ENCODE measurements at regions not wholly inside any gene's neighbourhood (a gene's known extent, or its start where the extent isn't known, plus 50 kb on each side); places are given as distances from the start of the nearest gene placed in this dataset.

DNA sequence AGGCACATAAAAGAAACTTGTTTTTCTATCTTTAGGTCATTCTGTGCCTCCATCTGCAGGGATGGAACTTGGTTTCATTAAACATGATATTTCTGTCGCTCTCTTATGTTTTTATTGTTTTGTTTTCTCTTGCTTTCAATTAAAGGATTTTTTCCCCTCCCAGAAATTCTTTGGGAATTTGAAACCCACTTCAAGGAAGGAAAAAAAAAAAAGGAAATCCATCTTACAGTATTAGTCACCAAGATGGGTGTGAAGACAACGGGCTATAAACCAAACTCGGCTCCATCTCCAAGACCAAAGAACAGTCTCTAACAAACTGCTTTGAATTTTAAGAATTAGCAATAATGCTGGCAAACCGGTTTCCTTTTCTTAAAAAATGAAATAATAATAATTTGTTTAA lies 244.1 kb downstream of the BCL11A start:
- Histone ChIP-seq H3K9me3 (ENCODE audit: low read length) (no peaks in the 10 kb centered on the region), H3K4me2 (ENCODE audit: low read length) (no peak overlapping the region), H3F3A (ENCODE audit: insufficient read depth, low read length) (no peaks in the 10 kb centered on the region), H2AFZ (ENCODE audit: low read length) (no peak overlapping the region), H3K27me3 (ENCODE audit: insufficient read depth, low read length) (no peaks in the 10 kb centered on the region), H3K79me2 (ENCODE audit: insufficient read depth, low read length) (no peaks in the 10 kb centered on the region), H3K9ac (ENCODE audit: low read length) (no peak overlapping the region), H3K27ac (ENCODE audit: low read depth, low read length, poor library complexity, severe bottlenecking) (no peak overlapping the region), H3K36me3 (ENCODE audit: insufficient read depth, low read length) (no peaks in the 10 kb centered on the region), H3K9me2 (ENCODE audit: low read depth, low read length) (no peaks in the 10 kb centered on the region), H4K20me1 (ENCODE audit: insufficient read depth, low read length) (no peaks in the 10 kb centered on the region), H3K4me3 (ENCODE audit: low read depth, low read length, poor library complexity, severe bottlenecking) (no peak overlapping the region), H3K4me1 (ENCODE audit: insufficient read depth, low read length, severe bottlenecking) (no peaks in the 10 kb centered on the region)
- TF ChIP-seq EZH2 (IDR thresholded peaks at IDR 0.05; ENCODE audit: borderline replicate concordance, low read length): no peak
- TF ChIP-seq, protein P1, sequence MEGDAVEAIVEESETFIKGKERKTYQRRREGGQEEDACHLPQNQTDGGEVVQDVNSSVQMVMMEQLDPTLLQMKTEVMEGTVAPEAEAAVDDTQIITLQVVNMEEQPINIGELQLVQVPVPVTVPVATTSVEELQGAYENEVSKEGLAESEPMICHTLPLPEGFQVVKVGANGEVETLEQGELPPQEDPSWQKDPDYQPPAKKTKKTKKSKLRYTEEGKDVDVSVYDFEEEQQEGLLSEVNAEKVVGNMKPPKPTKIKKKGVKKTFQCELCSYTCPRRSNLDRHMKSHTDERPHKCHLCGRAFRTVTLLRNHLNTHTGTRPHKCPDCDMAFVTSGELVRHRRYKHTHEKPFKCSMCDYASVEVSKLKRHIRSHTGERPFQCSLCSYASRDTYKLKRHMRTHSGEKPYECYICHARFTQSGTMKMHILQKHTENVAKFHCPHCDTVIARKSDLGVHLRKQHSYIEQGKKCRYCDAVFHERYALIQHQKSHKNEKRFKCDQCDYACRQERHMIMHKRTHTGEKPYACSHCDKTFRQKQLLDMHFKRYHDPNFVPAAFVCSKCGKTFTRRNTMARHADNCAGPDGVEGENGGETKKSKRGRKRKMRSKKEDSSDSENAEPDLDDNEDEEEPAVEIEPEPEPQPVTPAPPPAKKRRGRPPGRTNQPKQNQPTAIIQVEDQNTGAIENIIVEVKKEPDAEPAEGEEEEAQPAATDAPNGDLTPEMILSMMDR (IDR thresholded peaks at IDR 0.05; ENCODE audit: low read length): no peak

DNA sequence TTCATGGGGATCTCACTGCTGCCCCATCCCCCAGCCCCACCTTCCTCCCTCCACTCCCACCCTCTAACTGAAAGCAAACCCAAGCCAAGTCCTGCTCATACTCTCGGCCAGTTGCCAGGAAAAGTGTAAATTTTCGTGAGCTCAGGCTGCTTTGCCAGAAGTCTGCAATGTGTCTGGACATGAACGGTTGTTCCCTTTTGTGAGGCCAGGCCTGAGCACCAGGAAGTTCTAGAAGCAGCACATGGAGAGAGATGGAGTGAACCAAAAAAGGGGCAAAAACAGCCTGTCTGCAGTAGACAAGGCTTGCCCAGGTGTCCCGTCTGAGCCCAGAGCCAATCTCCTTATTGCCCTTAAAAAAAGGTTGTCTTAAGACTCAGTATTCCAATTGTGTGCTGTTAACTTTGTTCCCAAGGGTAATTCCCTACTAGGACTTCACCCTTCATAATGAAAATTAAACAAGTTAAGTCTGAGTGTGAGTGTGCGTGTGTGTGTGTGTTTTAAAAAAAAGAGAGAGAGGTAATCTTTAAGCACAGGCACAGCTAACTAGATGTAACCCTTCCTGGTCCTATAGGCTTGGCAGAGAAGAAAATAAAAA lies 247.1 kb downstream of the BCL11A start:
- Histone ChIP-seq H3K9ac (ENCODE audit: low read length) (no peak overlapping the region), H2AFZ (ENCODE audit: low read length) (no peak overlapping the region), H3K4me1 (ENCODE audit: insufficient read depth, low read length, severe bottlenecking) (no peaks in the 10 kb centered on the region), H3F3A (ENCODE audit: insufficient read depth, low read length) (no peaks in the 10 kb centered on the region), H3K27me3 (ENCODE audit: insufficient read depth, low read length) (no peaks in the 10 kb centered on the region), H3K9me2 (ENCODE audit: low read depth, low read length) (no peaks in the 10 kb centered on the region), H3K36me3 (ENCODE audit: insufficient read depth, low read length) (no peaks in the 10 kb centered on the region), H3K4me2 (ENCODE audit: low read length) (no peak overlapping the region), H3K79me2 (ENCODE audit: insufficient read depth, low read length) (no peaks in the 10 kb centered on the region), H3K27ac (ENCODE audit: low read depth, low read length, poor library complexity, severe bottlenecking) (no peak overlapping the region), H3K9me3 (ENCODE audit: low read length) (no peaks in the 10 kb centered on the region), H3K4me3 (ENCODE audit: low read depth, low read length, poor library complexity, severe bottlenecking) (no peak overlapping the region), H4K20me1 (ENCODE audit: insufficient read depth, low read length) (no peaks in the 10 kb centered on the region)
- no peak for TF ChIP-seq EZH2 (IDR thresholded peaks at IDR 0.05; ENCODE audit: borderline replicate concordance, low read length)
- TF ChIP-seq, protein P1 (IDR thresholded peaks at IDR 0.05; ENCODE audit: low read length): no peak

DNA sequence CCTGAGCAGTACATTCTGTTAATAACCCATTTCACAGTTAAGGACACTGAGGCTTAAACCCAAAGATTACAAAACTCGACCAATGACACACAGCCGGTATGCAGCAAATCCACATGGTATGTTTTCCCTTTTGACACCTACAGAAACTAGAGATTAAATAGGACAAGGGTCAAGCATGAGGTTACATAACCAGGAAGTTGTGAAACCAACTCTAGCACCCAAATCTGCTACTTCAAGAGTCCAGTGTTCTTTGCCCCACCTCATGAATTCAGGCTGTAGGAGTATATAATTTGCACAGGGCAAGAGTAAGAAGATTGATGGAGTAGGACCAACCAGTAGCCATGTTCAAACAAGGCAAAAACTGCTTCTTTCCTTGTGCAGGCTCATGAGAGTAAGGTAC lies 249.8 kb downstream of the BCL11A start:
- no peak for TF ChIP-seq EZH2 (IDR thresholded peaks at IDR 0.05; ENCODE audit: borderline replicate concordance, low read length)
- TF ChIP-seq, protein P1 (IDR thresholded peaks at IDR 0.05; ENCODE audit: low read length): no peak
- H2AFZ ChIP-seq (ENCODE audit: low read length): no peak overlapping the region
- H3K9me2 ChIP-seq (ENCODE audit: low read depth, low read length): no peaks in the 10 kb centered on the region
- no peaks in the 10 kb centered on the region for H3K4me1 ChIP-seq (ENCODE audit: insufficient read depth, low read length, severe bottlenecking)
- H3K9me3 ChIP-seq (ENCODE audit: low read length): no peaks in the 10 kb centered on the region
- no peaks in the 10 kb centered on the region for H3K27me3 ChIP-seq (ENCODE audit: insufficient read depth, low read length)
- H3K4me3 ChIP-seq (ENCODE audit: low read depth, low read length, poor library complexity, severe bottlenecking): no peak overlapping the region
- H3K9ac ChIP-seq (ENCODE audit: low read length): no peak overlapping the region
- no peaks in the 10 kb centered on the region for H3K79me2 ChIP-seq (ENCODE audit: insufficient read depth, low read length)
- no peaks in the 10 kb centered on the region for H3K36me3 ChIP-seq (ENCODE audit: insufficient read depth, low read length)
- no peaks in the 10 kb centered on the region for H4K20me1 ChIP-seq (ENCODE audit: insufficient read depth, low read length)
- no peaks in the 10 kb centered on the region for H3F3A ChIP-seq (ENCODE audit: insufficient read depth, low read length)
- H3K4me2 ChIP-seq (ENCODE audit: low read length): no peak overlapping the region
- H3K27ac ChIP-seq (ENCODE audit: low read depth, low read length, poor library complexity, severe bottlenecking): no peak overlapping the region

Measured in OCI-LY1 (cell line).